Transverse colon (tissue), 4 donors: ENCODE measurements at regions not wholly inside any gene's neighbourhood (a gene's known extent, or its start where the extent isn't known, plus 50 kb on each side); places are given as distances from the start of the nearest gene placed in this dataset.

Source experiments
- DNase-seq: peaks from one replicate; pipeline ENCODE4 v3.0.0-alpha.2; 2019
- H3K27ac ChIP-seq, 4 donors: fragments of 200-600 bp; sonication (generic); 2 replicates each; pipeline ENCODE4 v1.5.1; 2016 to 2018; ENCODE audit warnings: inconsistent platforms in 4 of 4
- H3K27me3 ChIP-seq: fragments of 200-600 bp; sonication (generic); 2 replicates; pipeline ENCODE4 v1.5.1; 2017; ENCODE audit warnings: inconsistent platforms
- H3K36me3 ChIP-seq, 4 donors: fragments of 200-600 bp; sonication (generic); 2 replicates each; pipeline ENCODE4 v1.5.1; 2017 to 2019; ENCODE audit warnings: inconsistent platforms in 4 of 4
- H3K4me1 ChIP-seq, 4 donors: fragments of 200-600 bp; sonication (generic); 2 replicates each; pipeline ENCODE4 v1.5.1; 2017 to 2020; ENCODE audit warnings: inconsistent platforms in 4 of 4
- H3K4me3 ChIP-seq, 4 donors: fragments of 200-600 bp; sonication (generic); 1 replicate in 1 of 4; 2 replicates in 3 of 4; pipeline versions ENCODE4 v1.5.1 to v1.6.1; 2017 to 2019; ENCODE audit warnings: inconsistent platforms in 4 of 4
- H3K9me3 ChIP-seq, 2 donors: fragments of 200-600 bp; sonication (generic); 2 replicates each; pipeline ENCODE4 v1.5.1; 2017 to 2019; ENCODE audit warnings: inconsistent platforms in 2 of 2
- EP300 ChIP-seq: sonication (generic); formaldehyde crosslinking; IDR thresholded peaks from one replicate; pipeline ENCODE4 v1.6.1; 2017; ENCODE audit warnings: antibody characterized with exemption, low read depth
- POLR2A ChIP-seq: fragments of 450-650 bp; IDR thresholded peaks from one replicate; pipeline ENCODE4 v1.6.1; 2016; ENCODE audit warnings: antibody characterized with exemption, mild to moderate bottlenecking, moderate library complexity
- POLR2AphosphoS5 ChIP-seq, 3 donors: sonication (generic); formaldehyde crosslinking; IDR thresholded peaks; one replicate each; pipeline ENCODE4 v1.6.1; 2016; ENCODE audit warnings: antibody characterized with exemption in 3 of 3
- WGBS, 2 donors: methylation state at CpG; one replicate each; pipeline ENCODE4 v1.1.5; 2018; ENCODE audit warnings: low coverage in 1 of 2; 5-methylcytosine and 5-hydroxymethylcytosine counted together
- in situ Hi-C, 4 donors: fragments of 200-750 bp; cut with MboI; loops; one replicate each; pipeline versions ENCODE4 v1.15.0 to v1.15.1; 2017; ENCODE audit warnings: low sequenced_read_pairs in 3 of 4, low pct_ligation_motif_present in 1 of 4, low pct_unique_long_range_greater_than_20kb in 1 of 4
- intact Hi-C: fragments of 100-400 bp; cut with DNase I; formaldehyde crosslinking; loops from one replicate; pipeline ENCODE4 v1.15.1; 2023; ENCODE audit warnings: low total_unique reads
- TF ChIP-seq, protein P1 (sequence below), 5 experiments: fragments of 200-600 bp in 3 of 5; fragments of 450-650 bp in 2 of 5; sonication (generic) in 3 of 5; IDR thresholded peaks; 1 replicate in 2 of 5; 2 replicates in 3 of 5; pipeline ENCODE4 v1.5.1; 2016 to 2017; ENCODE audit warnings: antibody characterized with exemption in 5 of 5, inconsistent platforms in 3 of 5, mild to moderate bottlenecking in 2 of 5, moderate library complexity in 1 of 5

DNA sequence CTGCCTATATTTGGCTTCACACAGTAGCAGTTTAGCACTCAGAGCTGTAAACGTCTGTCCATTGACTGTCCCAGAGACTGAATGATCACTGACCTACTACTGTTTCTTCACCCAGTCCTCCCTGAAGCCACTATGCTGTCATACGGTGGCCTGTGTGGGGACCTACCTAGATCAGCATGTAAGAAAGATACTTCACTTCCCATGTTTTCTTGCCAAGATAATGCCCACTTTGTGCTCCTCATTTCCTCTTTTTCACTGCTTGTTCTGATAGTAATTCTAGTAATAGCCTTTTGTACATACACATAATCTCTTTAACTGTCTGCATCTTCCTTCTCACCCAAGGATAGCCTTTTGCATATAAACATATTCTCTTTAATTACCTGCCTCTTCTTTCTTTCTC is 109.9 kb upstream of the TIAM2 start:
- 71 to 88% methylated on average over 2 of the region's 2 CpGs for WGBS, 2 donors
- no peak for TF ChIP-seq POLR2AphosphoS5 (IDR thresholded peaks at IDR 0.05)
- TF ChIP-seq POLR2A: no peak
- TF ChIP-seq, protein P1, sequence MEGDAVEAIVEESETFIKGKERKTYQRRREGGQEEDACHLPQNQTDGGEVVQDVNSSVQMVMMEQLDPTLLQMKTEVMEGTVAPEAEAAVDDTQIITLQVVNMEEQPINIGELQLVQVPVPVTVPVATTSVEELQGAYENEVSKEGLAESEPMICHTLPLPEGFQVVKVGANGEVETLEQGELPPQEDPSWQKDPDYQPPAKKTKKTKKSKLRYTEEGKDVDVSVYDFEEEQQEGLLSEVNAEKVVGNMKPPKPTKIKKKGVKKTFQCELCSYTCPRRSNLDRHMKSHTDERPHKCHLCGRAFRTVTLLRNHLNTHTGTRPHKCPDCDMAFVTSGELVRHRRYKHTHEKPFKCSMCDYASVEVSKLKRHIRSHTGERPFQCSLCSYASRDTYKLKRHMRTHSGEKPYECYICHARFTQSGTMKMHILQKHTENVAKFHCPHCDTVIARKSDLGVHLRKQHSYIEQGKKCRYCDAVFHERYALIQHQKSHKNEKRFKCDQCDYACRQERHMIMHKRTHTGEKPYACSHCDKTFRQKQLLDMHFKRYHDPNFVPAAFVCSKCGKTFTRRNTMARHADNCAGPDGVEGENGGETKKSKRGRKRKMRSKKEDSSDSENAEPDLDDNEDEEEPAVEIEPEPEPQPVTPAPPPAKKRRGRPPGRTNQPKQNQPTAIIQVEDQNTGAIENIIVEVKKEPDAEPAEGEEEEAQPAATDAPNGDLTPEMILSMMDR (IDR thresholded peaks at IDR 0.05): no peak
- no peak for TF ChIP-seq EP300

DNA sequence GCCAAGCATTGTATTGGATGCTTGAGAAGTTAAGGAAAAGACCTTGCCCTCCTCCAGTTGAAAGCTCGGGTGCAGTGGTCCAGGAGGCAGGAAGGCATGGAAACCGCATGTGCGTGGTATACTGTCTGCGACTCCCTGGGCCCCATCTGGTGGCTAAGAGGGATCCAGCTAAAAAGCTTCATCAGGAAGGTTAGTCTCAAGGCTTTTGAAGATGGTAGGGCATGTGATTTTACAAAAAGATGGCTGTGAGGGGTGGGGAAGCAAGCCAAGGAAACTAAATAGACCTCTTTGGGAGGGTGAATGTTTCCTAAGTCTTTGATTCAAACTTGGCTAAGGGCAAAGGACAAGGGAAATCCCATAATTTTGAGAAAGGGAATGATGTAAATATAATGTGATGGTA is 109.1 kb upstream of the TIAM2 start:
- Histone ChIP-seq H3K27me3 (no peaks in the 10 kb centered on the region), H3K36me3 (no peaks in the 10 kb centered on the region), H3K4me1 (peaks cover 0 to 9% (median 0%) of the 10 kb centered on the region in 4 donors), H3K9me3 (no peaks in the 10 kb centered on the region), H3K27ac (no peak overlapping the region), H3K4me3 (no peak overlapping the region)
- DNase-seq: no peak
- WGBS, 2 donors: 94 to 100% methylated on average over 4 of the region's 4 CpGs
- intact Hi-C loops: no loop called here
- TF ChIP-seq, protein P1 (IDR thresholded peaks at IDR 0.05): no peak
- TF ChIP-seq POLR2A: no peak
- no peak for TF ChIP-seq EP300
- TF ChIP-seq POLR2AphosphoS5 (IDR thresholded peaks at IDR 0.05): no peak
- in situ Hi-C loops: no loop called here

More for the DNA sequence above, 109.9 kb upstream of the TIAM2 start:
- no peaks in the 10 kb centered on the region for H3K36me3 ChIP-seq
- H3K27ac ChIP-seq: no peak overlapping the region
- peaks cover 0 to 9% (median 0%) of the 10 kb centered on the region in 4 donors for H3K4me1 ChIP-seq
- H3K4me3 ChIP-seq: no peak overlapping the region
- intact Hi-C loops: no loop called here
- in situ Hi-C loops: no loop called here
- no peaks in the 10 kb centered on the region for H3K9me3 ChIP-seq
- no peak for DNase-seq
- no peaks in the 10 kb centered on the region for H3K27me3 ChIP-seq

DNA sequence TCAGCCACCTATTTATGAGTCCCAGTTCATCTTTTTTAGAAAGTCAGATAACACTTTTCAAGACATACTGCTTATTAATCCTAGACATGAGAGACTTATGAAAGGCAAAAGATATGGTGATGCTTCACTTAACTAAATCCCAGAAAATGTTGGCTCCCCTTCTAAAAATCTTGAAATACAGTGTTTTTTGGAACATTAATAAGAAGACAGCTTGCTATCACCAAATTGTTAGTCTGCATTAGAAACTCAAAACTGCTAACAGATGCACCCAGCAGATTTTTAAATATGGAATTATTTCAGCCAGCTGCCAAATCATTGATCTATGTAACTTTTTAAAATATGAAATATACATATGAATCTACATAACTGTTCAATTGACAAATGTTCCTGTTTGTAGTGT is 108.6 kb upstream of the TIAM2 start:
- Histone ChIP-seq H3K36me3 (no peaks in the 10 kb centered on the region), H3K27ac (no peak overlapping the region), H3K9me3 (no peaks in the 10 kb centered on the region), H3K4me3 (no peak overlapping the region), H3K4me1 (peaks cover 0 to 9% (median 0%) of the 10 kb centered on the region in 4 donors), H3K27me3 (no peaks in the 10 kb centered on the region)
- in situ Hi-C loops (no loop called here), intact Hi-C loops (no loop called here)
- no peak for TF ChIP-seq EP300
- TF ChIP-seq, protein P1 (IDR thresholded peaks at IDR 0.05): no peak
- TF ChIP-seq POLR2A: no peak
- TF ChIP-seq POLR2AphosphoS5 (IDR thresholded peaks at IDR 0.05): no peak
- no peak for DNase-seq

DNA sequence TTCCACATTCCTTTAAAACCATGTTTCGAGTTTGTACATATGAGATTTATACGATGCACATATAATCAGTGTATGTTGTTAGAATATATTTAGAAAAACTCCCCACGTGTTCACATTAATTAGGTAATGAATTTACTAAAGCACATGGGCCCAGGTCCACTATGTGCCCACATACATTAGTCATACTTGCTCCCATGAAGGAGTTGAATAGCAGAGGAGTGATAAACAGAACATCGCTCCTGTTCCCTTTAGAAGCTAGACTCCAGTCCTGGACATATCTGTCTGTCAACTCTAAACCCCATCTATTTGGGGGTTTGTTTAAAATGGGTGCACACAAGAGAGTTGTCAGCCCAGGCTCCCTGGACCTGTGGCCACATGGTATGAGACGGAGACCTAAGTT is 108.1 kb upstream of the TIAM2 start:
- H3K27me3 ChIP-seq: no peaks in the 10 kb centered on the region
- intact Hi-C loops (no loop called here), in situ Hi-C loops (no loop called here)
- no peak overlapping the region for H3K27ac ChIP-seq
- TF ChIP-seq POLR2A (no peak), POLR2AphosphoS5 (IDR thresholded peaks at IDR 0.05) (no peak), EP300 (no peak)
- TF ChIP-seq, protein P1 (IDR thresholded peaks at IDR 0.05): no peak
- no peak overlapping the region for H3K4me3 ChIP-seq
- H3K4me1 ChIP-seq: peaks cover 0 to 9% (median 0%) of the 10 kb centered on the region in 4 donors
- DNase-seq: no peak
- no peaks in the 10 kb centered on the region for H3K9me3 ChIP-seq
- WGBS, 2 donors: 93 to 95% methylated on average over 5 of the region's 5 CpGs
- H3K36me3 ChIP-seq: no peaks in the 10 kb centered on the region
